ENCODE measurements at regions not wholly inside any gene's neighbourhood (a gene's known extent, or its start where the extent isn't known, plus 50 kb on each side); places are given as distances from the start of the nearest gene placed in this dataset.

DNA sequence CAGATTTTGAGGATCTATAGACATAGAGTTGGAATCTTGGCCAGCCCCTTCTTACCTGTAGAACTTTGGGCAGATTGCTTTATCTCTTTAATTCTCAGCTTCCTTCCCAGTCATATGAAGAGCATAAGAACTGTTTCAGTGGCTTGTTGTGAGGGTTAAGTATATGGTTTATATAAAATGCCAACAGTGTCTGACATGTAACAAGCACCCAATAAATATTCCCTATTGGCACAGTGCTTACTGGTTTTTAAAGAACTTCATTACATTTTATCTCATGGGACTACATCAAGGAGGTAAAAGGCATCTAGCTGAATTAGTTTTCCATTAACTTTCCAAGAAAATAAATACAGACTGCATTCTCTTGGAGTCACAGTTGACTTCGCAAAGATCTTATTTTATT lies 106.7 kb upstream of the LIMCH1 start:
- TF ChIP-seq ZFP3 (CRISPR knock-in tag; IDR thresholded peaks at IDR 0.05): no peak
- TF ChIP-seq PPARA (CRISPR knock-in tag; IDR thresholded peaks at IDR 0.05; ENCODE audit: borderline replicate concordance): no peak
- no peak for TF ChIP-seq OSR1 (CRISPR knock-in tag; IDR thresholded peaks at IDR 0.05)
